ENCODE measurements at regions not wholly inside any gene's neighbourhood (a gene's known extent, or its start where the extent isn't known, plus 50 kb on each side); places are given as distances from the start of the nearest gene placed in this dataset.

DNA sequence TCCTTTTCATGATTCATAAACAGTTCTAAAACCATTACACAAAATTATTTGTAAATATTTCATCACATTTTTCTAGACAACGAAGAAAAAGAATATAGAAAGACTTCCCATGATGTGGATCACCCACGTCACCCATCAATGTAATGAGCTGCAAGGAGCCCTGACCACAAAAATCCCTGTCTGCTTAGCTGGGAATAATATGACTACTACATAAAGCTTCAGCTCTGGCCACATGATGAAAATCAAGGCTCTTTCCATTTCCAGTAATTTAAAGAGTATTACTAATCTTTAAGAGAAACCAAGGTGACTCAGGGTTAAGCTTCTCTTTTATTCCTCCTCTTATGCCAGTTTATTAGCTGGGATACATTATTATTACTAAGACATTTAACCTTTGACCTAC is 180.8 kb upstream of the CACNA2D1 start:
- H3K9me3 ChIP-seq, result no peaks in the 10 kb centered on the region
- H3K4me1 ChIP-seq, result no peaks in the 10 kb centered on the region
- H3K27me3 ChIP-seq, result no peaks in the 10 kb centered on the region
- TF ChIP-seq EP300 (IDR thresholded peaks at IDR 0.05) (no peak), POLR2AphosphoS5 (IDR thresholded peaks at IDR 0.05) (no peak), POLR2A (IDR thresholded peaks at IDR 0.05) (no peak)
- TF ChIP-seq, protein P1, sequence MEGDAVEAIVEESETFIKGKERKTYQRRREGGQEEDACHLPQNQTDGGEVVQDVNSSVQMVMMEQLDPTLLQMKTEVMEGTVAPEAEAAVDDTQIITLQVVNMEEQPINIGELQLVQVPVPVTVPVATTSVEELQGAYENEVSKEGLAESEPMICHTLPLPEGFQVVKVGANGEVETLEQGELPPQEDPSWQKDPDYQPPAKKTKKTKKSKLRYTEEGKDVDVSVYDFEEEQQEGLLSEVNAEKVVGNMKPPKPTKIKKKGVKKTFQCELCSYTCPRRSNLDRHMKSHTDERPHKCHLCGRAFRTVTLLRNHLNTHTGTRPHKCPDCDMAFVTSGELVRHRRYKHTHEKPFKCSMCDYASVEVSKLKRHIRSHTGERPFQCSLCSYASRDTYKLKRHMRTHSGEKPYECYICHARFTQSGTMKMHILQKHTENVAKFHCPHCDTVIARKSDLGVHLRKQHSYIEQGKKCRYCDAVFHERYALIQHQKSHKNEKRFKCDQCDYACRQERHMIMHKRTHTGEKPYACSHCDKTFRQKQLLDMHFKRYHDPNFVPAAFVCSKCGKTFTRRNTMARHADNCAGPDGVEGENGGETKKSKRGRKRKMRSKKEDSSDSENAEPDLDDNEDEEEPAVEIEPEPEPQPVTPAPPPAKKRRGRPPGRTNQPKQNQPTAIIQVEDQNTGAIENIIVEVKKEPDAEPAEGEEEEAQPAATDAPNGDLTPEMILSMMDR (IDR thresholded peaks at IDR 0.05), result no peak
- H3K4me3 ChIP-seq, result no peak overlapping the region
- ATAC-seq (ENCODE audit: low FRiP score in 2 of 2), result no peak
- no peak for DNase-seq
- no peak overlapping the region for H3K27ac ChIP-seq
- WGBS, 2 donors, result 60 to 61% methylated on average over 2 of the region's 2 CpGs
- H3K36me3 ChIP-seq, result no peaks in the 10 kb centered on the region

DNA sequence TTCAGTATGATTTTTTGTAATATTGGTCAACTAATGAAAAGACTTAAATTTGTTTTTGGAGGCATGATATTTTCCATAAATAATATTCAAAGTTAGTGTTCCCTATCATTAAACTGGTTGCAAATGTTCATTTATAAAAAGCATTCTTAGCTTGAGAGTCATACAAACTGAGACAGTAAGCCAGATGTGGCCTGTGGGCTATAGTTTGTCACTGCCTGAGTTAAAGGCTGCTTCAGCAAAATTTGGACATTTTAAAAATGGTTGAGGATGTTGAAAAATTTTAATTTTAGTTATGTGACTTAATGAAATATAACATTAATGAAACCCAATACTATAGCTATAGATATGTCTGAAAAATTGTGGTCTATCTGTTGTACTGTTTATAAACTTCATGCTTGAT is 180.2 kb upstream of the CACNA2D1 start:
- Histone ChIP-seq H3K4me3 (no peak overlapping the region), H3K4me1 (no peaks in the 10 kb centered on the region), H3K27me3 (no peaks in the 10 kb centered on the region), H3K27ac (no peak overlapping the region), H3K9me3 (no peaks in the 10 kb centered on the region), H3K36me3 (no peaks in the 10 kb centered on the region)
- TF ChIP-seq EP300 (IDR thresholded peaks at IDR 0.05) (no peak), POLR2AphosphoS5 (IDR thresholded peaks at IDR 0.05) (no peak), POLR2A (IDR thresholded peaks at IDR 0.05) (no peak)
- TF ChIP-seq, protein P1 (IDR thresholded peaks at IDR 0.05), result no peak
- DNase-seq (no peak), ATAC-seq (ENCODE audit: low FRiP score in 2 of 2) (no peak)

DNA sequence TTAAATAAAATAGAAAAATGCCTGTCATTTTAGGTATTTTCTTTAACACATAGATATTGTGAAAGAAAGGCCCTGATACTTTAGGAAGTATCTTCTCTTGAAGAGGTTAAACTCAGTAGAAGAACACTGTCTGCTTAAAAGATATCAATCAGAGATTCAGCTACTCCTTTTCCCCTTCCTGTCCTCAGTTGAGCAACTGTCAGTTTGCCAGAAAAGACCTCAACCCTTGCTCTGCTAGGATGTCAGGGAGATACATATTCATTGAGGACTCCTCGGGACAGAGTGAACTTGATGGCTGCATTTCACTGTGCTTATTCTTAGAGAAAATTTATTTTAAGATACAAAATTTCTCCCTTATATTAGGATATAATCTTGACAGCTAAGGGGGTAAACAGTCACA is 173.6 kb upstream of the CACNA2D1 start:
- H3K9me3 ChIP-seq, result no peaks in the 10 kb centered on the region
- no peaks in the 10 kb centered on the region for H3K36me3 ChIP-seq
- no peaks in the 10 kb centered on the region for H3K27me3 ChIP-seq
- 38 to 53% methylated on average over 1 of the region's 1 CpG for WGBS, 2 donors
- ATAC-seq (ENCODE audit: low FRiP score in 2 of 2) (no peak), DNase-seq (no peak)
- no peak overlapping the region for H3K4me3 ChIP-seq
- no peak overlapping the region for H3K27ac ChIP-seq
- no peak for TF ChIP-seq POLR2A (IDR thresholded peaks at IDR 0.05)
- TF ChIP-seq EP300 (IDR thresholded peaks at IDR 0.05), result no peak
- TF ChIP-seq, protein P1 (IDR thresholded peaks at IDR 0.05), result no peak
- TF ChIP-seq POLR2AphosphoS5 (IDR thresholded peaks at IDR 0.05), result no peak
- no peaks in the 10 kb centered on the region for H3K4me1 ChIP-seq

DNA sequence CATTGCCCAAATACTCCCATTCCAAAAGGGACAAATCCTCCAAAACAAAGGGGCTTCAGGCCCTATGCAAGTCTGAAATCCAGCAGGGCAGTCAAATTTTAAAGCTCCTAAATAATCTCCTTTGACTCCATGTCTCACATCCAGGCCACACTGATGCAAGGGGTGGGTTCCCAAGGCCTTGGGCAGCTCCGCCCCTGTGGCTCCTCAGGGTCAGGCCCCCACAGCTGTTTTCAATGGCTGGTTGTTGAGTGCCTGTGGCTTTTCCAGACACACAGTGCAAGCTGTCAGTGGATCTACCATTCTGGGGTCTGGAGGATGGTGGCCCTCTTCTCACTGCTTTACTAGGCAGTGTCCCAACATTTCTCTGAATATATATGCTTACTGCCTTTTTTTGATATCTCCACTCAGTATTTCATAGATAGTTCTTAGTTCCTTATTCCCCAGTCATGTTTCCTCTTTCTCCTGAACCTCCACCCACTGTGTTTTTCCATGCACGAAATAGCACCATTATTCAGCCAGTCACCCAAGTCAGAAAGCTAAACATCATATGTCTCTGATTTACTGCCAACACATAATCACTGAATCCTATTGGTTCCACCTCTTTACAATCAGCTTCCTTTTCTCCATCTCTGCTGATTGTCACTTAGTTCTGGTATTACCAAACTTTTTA is 172.6 kb upstream of the CACNA2D1 start:
- ATAC-seq (ENCODE audit: low FRiP score in 2 of 2) (peak in 1 of 2 donors; percentile 82), DNase-seq (no peak)
- Histone ChIP-seq H3K27me3 (no peaks in the 10 kb centered on the region), H3K4me3 (no peak overlapping the region), H3K27ac (peak overlapping the region in 3 of 4 donors; percentile 31 to 51 (median 31)), H3K4me1 (no peaks in the 10 kb centered on the region), H3K9me3 (no peaks in the 10 kb centered on the region), H3K36me3 (no peaks in the 10 kb centered on the region)
- WGBS, 2 donors, result 62 to 69% methylated on average over 2 of the region's 2 CpGs
- TF ChIP-seq POLR2AphosphoS5 (IDR thresholded peaks at IDR 0.05), result no peak
- TF ChIP-seq, protein P1 (IDR thresholded peaks at IDR 0.05), result no peak

DNA sequence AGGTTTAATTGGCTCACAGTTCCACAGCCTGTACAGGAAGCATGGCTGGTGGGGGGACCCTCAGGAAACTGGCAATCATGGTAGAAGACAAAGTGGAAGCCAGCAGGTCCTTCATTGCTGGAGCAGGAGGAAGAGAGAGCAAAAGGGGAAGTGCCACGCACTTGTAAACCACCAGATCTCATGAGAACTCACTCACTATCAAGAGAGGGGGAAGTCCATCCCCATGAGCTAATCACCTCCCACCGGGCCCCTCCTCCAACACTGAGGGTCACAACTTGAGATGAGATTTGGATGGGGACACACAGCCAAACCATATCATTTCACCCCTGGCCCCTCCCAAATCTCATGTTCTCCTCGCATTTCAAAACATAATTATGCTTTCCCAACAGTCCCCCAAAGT is 171.9 kb upstream of the CACNA2D1 start:
- TF ChIP-seq, protein P1 (IDR thresholded peaks at IDR 0.05), result no peak
- TF ChIP-seq POLR2AphosphoS5 (IDR thresholded peaks at IDR 0.05), result no peak
- TF ChIP-seq POLR2A (IDR thresholded peaks at IDR 0.05), result no peak
- no peak for TF ChIP-seq EP300 (IDR thresholded peaks at IDR 0.05)
- Histone ChIP-seq H3K9me3 (no peaks in the 10 kb centered on the region), H3K27me3 (no peaks in the 10 kb centered on the region), H3K4me3 (no peak overlapping the region), H3K27ac (peak overlapping the region in 2 of 4 donors; percentile 31 to 51), H3K36me3 (no peaks in the 10 kb centered on the region), H3K4me1 (no peaks in the 10 kb centered on the region)
- 46 to 60% methylated on average over 3 of the region's 3 CpGs for WGBS, 2 donors
- DNase-seq (peak in 1 of 2 donors; percentile 41), ATAC-seq (ENCODE audit: low FRiP score in 2 of 2) (peak in 1 of 2 donors; percentile 83)

Data from upper lobe of left lung (tissue), 6 donors.